Smooth muscle cell (in vitro differentiated cells): ENCODE measurements at regions not wholly inside any gene's neighbourhood (a gene's known extent, or its start where the extent isn't known, plus 50 kb on each side); places are given as distances from the start of the nearest gene placed in this dataset.
A peak's percentile ranks its signal among the peaks of the same experiment; 100 is the strongest.
"Not testable (repeated sequence)": the region's sequence is repeated elsewhere in the genome, so short reads cannot be mapped to it uniquely, and the experiment has no call there.

Experiments
- DNase-seq: peaks from one replicate; lab custom pipeline; 2025; ENCODE audit not compliant: unreplicated experiment; lab: John Stamatoyannopoulos, UW
- H2AFZ ChIP-seq: fragments of 200-600 bp; sonication (generic); 2 replicates; pipeline ENCODE4 v1.6.0; 2016; ENCODE audit warnings: antibody characterized with exemption, low read depth, mild to moderate bottlenecking
- H3F3A ChIP-seq: fragments of 200-600 bp; sonication (generic); 2 replicates; pipeline ENCODE4 v1.6.0; 2017; ENCODE audit warnings: antibody characterized with exemption, low read depth
- H3K27ac ChIP-seq: fragments of 200-600 bp; sonication (generic); 2 replicates; pipeline ENCODE4 v1.5.1; 2016; ENCODE audit warnings: low read depth, mild to moderate bottlenecking
- H3K27me3 ChIP-seq: fragments of 200-600 bp; sonication (generic); 2 replicates; pipeline ENCODE4 v1.6.1; 2016; ENCODE audit warnings: low read depth, mild to moderate bottlenecking
- H3K36me3 ChIP-seq: fragments of 200-600 bp; sonication (generic); 2 replicates; pipeline ENCODE4 v1.5.1; 2016; ENCODE audit warnings: low read depth
- H3K4me1 ChIP-seq: fragments of 200-600 bp; sonication (generic); 2 replicates; pipeline ENCODE4 v1.5.1; 2016; ENCODE audit warnings: low read depth
- H3K4me2 ChIP-seq: fragments of 200-600 bp; sonication (generic); 2 replicates; pipeline ENCODE4 v1.6.0; 2016; ENCODE audit warnings: mild to moderate bottlenecking
- H3K4me3 ChIP-seq: fragments of 200-600 bp; sonication (generic); 2 replicates; pipeline ENCODE4 v1.5.1; 2016; ENCODE audit warnings: mild to moderate bottlenecking
- H3K79me2 ChIP-seq: fragments of 200-600 bp; sonication (generic); 2 replicates; pipeline ENCODE4 v1.6.0; 2016; ENCODE audit warnings: low read depth, mild to moderate bottlenecking
- H3K9ac ChIP-seq: fragments of 200-600 bp; sonication (generic); 2 replicates; pipeline ENCODE4 v1.6.0; 2016; ENCODE audit warnings: low read depth
- H3K9me3 ChIP-seq: fragments of 200-600 bp; sonication (generic); replicated peaks from 2 replicates; pipeline ENCODE4 v1.5.1; 2016; ENCODE audit warnings: low read depth
- H4K20me1 ChIP-seq: fragments of 200-600 bp; sonication (generic); 2 replicates; pipeline ENCODE4 v1.6.0; 2016; ENCODE audit warnings: low read depth
- WGBS: methylation state at CpG from one replicate; pipeline ENCODE4 v1.1.7; 2016; ENCODE audit warnings: low lambda C conversion rate; 5-methylcytosine and 5-hydroxymethylcytosine counted together
- TF ChIP-seq, protein P1 (sequence below): fragments of 200-600 bp; sonication (generic); IDR thresholded peaks from 2 replicates; pipeline ENCODE4 v1.5.1; 2017; ENCODE audit warnings: borderline replicate concordance, mild to moderate bottlenecking, antibody characterized with exemption; ENCODE audit not compliant: insufficient read depth, poor library complexity, severe bottlenecking

DNA sequence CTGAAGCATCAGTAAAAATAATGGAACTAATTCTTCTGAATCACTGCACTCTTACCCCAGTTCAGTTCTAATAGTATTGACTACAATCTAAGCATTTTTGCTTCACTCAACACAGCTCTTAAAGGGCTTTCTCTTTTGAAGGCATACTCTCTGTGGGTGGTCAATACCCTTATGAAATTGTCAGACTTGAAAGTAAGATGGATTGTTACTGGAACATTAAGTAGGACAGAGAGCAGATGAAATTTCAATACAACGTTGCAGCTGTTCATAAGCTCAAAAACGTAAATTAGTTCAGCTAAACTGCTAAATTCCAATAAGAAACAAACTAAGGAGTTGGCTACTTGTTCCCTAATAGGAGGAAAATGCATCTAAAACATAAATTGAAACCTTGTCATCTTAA, 352.3 kb upstream of the TENM3 start:
- TF ChIP-seq, protein P1, sequence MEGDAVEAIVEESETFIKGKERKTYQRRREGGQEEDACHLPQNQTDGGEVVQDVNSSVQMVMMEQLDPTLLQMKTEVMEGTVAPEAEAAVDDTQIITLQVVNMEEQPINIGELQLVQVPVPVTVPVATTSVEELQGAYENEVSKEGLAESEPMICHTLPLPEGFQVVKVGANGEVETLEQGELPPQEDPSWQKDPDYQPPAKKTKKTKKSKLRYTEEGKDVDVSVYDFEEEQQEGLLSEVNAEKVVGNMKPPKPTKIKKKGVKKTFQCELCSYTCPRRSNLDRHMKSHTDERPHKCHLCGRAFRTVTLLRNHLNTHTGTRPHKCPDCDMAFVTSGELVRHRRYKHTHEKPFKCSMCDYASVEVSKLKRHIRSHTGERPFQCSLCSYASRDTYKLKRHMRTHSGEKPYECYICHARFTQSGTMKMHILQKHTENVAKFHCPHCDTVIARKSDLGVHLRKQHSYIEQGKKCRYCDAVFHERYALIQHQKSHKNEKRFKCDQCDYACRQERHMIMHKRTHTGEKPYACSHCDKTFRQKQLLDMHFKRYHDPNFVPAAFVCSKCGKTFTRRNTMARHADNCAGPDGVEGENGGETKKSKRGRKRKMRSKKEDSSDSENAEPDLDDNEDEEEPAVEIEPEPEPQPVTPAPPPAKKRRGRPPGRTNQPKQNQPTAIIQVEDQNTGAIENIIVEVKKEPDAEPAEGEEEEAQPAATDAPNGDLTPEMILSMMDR = no peak
- H3K4me1 ChIP-seq = no peaks in the 10 kb centered on the region

DNA sequence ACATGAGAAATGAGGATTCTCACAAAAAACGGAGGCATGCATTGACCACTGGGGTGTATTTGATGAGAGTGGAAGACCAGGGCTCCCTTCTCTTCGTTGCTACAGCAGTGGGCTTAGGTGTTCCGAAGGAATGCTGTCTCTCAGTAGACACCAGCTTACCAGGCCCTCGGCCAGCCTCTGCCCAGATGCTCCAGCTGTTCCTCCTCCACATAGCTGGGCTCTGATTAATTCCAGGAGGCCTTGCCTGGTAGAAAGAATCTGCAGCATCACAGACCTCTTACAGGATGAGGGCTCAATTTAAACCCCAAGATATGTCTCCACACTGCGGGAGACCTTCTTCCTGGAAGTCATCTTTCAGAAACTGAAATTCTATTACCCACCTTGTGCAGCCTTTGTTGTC, 346.6 kb upstream of the TENM3 start:
- no peaks in the 10 kb centered on the region for H3K36me3 ChIP-seq
- H3K27me3 ChIP-seq = no peaks in the 10 kb centered on the region
- H3K9me3 ChIP-seq = no peaks in the 10 kb centered on the region
- no peaks in the 10 kb centered on the region for H3K4me1 ChIP-seq
- H3K27ac ChIP-seq = no peak overlapping the region
- H3K4me3 ChIP-seq = no peak overlapping the region
- DNase-seq = no peak
- no peak overlapping the region for H3K4me2 ChIP-seq
- H2AFZ ChIP-seq = no peak overlapping the region
- no peaks in the 10 kb centered on the region for H4K20me1 ChIP-seq
- H3K9ac ChIP-seq = no peak overlapping the region
- WGBS = 73% methylated on average over 5 of the region's 5 CpGs
- TF ChIP-seq, protein P1 = no peak
- H3K79me2 ChIP-seq = no peaks in the 10 kb centered on the region
- H3F3A ChIP-seq = no peaks in the 10 kb centered on the region

More for the DNA sequence above, 352.3 kb upstream of the TENM3 start:
- no peaks in the 10 kb centered on the region for H3F3A ChIP-seq
- 92% methylated on average over 2 of the region's 2 CpGs for WGBS
- H3K79me2 ChIP-seq = no peaks in the 10 kb centered on the region
- H3K27me3 ChIP-seq = no peaks in the 10 kb centered on the region
- H3K4me3 ChIP-seq = no peak overlapping the region
- no peak for DNase-seq
- no peak overlapping the region for H3K27ac ChIP-seq
- H4K20me1 ChIP-seq = no peaks in the 10 kb centered on the region
- no peak overlapping the region for H2AFZ ChIP-seq
- no peak overlapping the region for H3K9ac ChIP-seq
- no peaks in the 10 kb centered on the region for H3K36me3 ChIP-seq
- no peaks in the 10 kb centered on the region for H3K9me3 ChIP-seq
- no peak overlapping the region for H3K4me2 ChIP-seq

DNA sequence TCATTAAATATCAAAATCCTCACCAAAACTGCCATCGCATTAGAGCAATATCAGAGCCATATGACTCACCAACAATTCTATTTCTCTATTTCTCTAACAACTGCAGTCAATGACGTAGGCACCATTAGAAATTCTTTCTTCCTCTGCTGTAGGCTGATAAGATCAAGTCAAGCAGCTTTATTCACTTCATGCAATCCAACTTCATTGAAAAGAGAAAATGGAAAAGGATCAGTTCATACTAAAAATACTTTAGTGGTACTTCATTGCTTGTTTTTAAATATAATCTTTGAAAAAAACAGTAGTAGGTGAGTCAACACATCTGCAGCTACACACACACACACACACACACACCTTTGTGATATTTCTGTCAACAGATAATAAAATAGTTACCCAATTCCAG, 345.3 kb upstream of the TENM3 start:
- H2AFZ ChIP-seq = no peak overlapping the region
- no peaks in the 10 kb centered on the region for H3K79me2 ChIP-seq
- no peaks in the 10 kb centered on the region for H4K20me1 ChIP-seq
- no peak for DNase-seq
- no peaks in the 10 kb centered on the region for H3K27me3 ChIP-seq
- H3K9me3 ChIP-seq = no peaks in the 10 kb centered on the region
- H3K4me3 ChIP-seq = no peak overlapping the region
- H3K4me1 ChIP-seq = no peaks in the 10 kb centered on the region
- no peak overlapping the region for H3K9ac ChIP-seq
- no peaks in the 10 kb centered on the region for H3K36me3 ChIP-seq
- peak overlapping the region; percentile 23 for H3K27ac ChIP-seq
- H3K4me2 ChIP-seq = no peak overlapping the region
- 42% methylated on average over 2 of the region's 2 CpGs for WGBS
- TF ChIP-seq, protein P1 = no peak
- H3F3A ChIP-seq = no peaks in the 10 kb centered on the region

DNA sequence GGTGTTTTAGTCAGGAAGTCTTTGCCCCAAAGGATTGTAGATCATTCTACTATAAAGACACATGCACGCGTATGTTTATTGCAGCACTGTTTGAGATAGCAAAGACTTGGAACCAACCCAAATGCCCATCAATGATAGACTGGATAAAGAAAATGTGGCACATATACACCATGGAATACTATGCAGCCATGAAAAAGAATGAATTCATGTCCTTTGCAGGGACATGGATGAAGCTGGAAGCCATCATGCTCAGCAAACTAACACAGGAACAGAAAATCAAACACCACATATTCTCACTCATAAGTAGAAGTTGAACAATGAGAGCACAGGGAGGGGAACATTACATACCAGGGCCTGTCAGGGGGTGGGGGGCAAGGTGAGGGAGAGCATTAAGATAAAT, 340.8 kb upstream of the TENM3 start:
- not testable (repeated sequence) for H3K27ac ChIP-seq, H3K27me3 ChIP-seq, H3K4me2 ChIP-seq, H3K79me2 ChIP-seq, H2AFZ ChIP-seq, H3K9me3 ChIP-seq, H3K9ac ChIP-seq, H3F3A ChIP-seq, H4K20me1 ChIP-seq, H3K4me1 ChIP-seq, H3K36me3 ChIP-seq, H3K4me3 ChIP-seq, DNase-seq
- 100% methylated on average over 2 of the region's 2 CpGs for WGBS
